Muscle layer of colon (tissue), 2 donors: ENCODE measurements at regions not wholly inside any gene's neighbourhood (a gene's known extent, or its start where the extent isn't known, plus 50 kb on each side); places are given as distances from the start of the nearest gene placed in this dataset.
"Not testable (repeated sequence)": the region's sequence is repeated elsewhere in the genome, so short reads cannot be mapped to it uniquely, and the experiment has no call there.

Source experiments
- H3K27ac ChIP-seq: one replicate; pipeline ENCODE4 v1.7.0; 2013; ENCODE audit warnings: low read depth, mild to moderate bottlenecking, low read length, moderate library complexity
- H3K27me3 ChIP-seq, 2 donors: one replicate each; pipeline ENCODE4 v1.7.0; 2013; ENCODE audit warnings: low read length in 2 of 2, mild to moderate bottlenecking in 2 of 2; ENCODE audit not compliant: insufficient read depth in 2 of 2, control insufficient read depth in 1 of 2
- H3K36me3 ChIP-seq: one replicate; pipeline ENCODE4 v1.7.0; 2013; ENCODE audit warnings: mild to moderate bottlenecking, low read length; ENCODE audit not compliant: insufficient read depth
- H3K4me1 ChIP-seq: one replicate; pipeline ENCODE4 v1.7.0; 2013; ENCODE audit warnings: mild to moderate bottlenecking, low read length; ENCODE audit not compliant: insufficient read depth
- H3K4me3 ChIP-seq, 2 donors: one replicate each; pipeline ENCODE4 v1.7.0; 2013; ENCODE audit warnings: low read length in 2 of 2, low read depth in 1 of 2, mild to moderate bottlenecking in 1 of 2, moderate library complexity in 1 of 2
- H3K9ac ChIP-seq: one replicate; pipeline ENCODE4 v1.7.0; 2013; ENCODE audit warnings: low read length
- H3K9me3 ChIP-seq: one replicate; pipeline ENCODE4 v1.7.0; 2013; ENCODE audit warnings: mild to moderate bottlenecking, low read length
- donor health status: abdominal sarcoma.
- donor health status: Adenocarcinoma of cecum.

- Histone ChIP-seq H3K36me3 (no peaks in the 10 kb centered on the region), H3K9me3 (no peaks in the 10 kb centered on the region), H3K4me3 (no peak overlapping the region), H3K27ac (no peak overlapping the region), H3K9ac (no peak overlapping the region), H3K4me1 (no peaks in the 10 kb centered on the region), H3K27me3 (no peaks in the 10 kb centered on the region)
These were observed 75.1 kb downstream of the CARTPT start for GRCh38 chr5:71794061-71794695.

GRCh38 chr5:71802673-71803072 lies 83.6 kb downstream of the CARTPT start:
- no peak overlapping the region for H3K4me3 ChIP-seq
- no peaks in the 10 kb centered on the region for H3K4me1 ChIP-seq
- H3K36me3 ChIP-seq: no peaks in the 10 kb centered on the region
- H3K9me3 ChIP-seq: no peaks in the 10 kb centered on the region
- H3K27ac ChIP-seq: no peak overlapping the region
- H3K27me3 ChIP-seq: no peaks in the 10 kb centered on the region
- no peak overlapping the region for H3K9ac ChIP-seq

- no peaks in the 10 kb centered on the region for H3K36me3 ChIP-seq
- no peaks in the 10 kb centered on the region for H3K27me3 ChIP-seq
- no peak overlapping the region for H3K9ac ChIP-seq
- no peak overlapping the region for H3K4me3 ChIP-seq
- no peaks in the 10 kb centered on the region for H3K4me1 ChIP-seq
- H3K9me3 ChIP-seq: no peaks in the 10 kb centered on the region
- no peak overlapping the region for H3K27ac ChIP-seq
These were observed 87.6 kb downstream of the CARTPT start for GRCh38 chr5:71806711-71807110.

GRCh38 chr5:71807909-71808308 lies 88.8 kb downstream of the CARTPT start:
- H3K9me3 ChIP-seq: no peaks in the 10 kb centered on the region
- H3K4me1 ChIP-seq: no peaks in the 10 kb centered on the region
- H3K9ac ChIP-seq: no peak overlapping the region
- no peak overlapping the region for H3K27ac ChIP-seq
- no peaks in the 10 kb centered on the region for H3K27me3 ChIP-seq
- H3K4me3 ChIP-seq: no peak overlapping the region
- no peaks in the 10 kb centered on the region for H3K36me3 ChIP-seq

GRCh38 chr5:71809446-71809845 lies 90.4 kb downstream of the CARTPT start:
- Histone ChIP-seq H3K27me3 (no peaks in the 10 kb centered on the region), H3K4me3 (no peak overlapping the region), H3K9me3 (no peaks in the 10 kb centered on the region), H3K4me1 (no peaks in the 10 kb centered on the region), H3K9ac (no peak overlapping the region), H3K27ac (no peak overlapping the region), H3K36me3 (no peaks in the 10 kb centered on the region)

GRCh38 chr5:71810023-71810422 lies 90.9 kb downstream of the CARTPT start:
- Histone ChIP-seq H3K27me3 (no peaks in the 10 kb centered on the region), H3K4me1 (no peaks in the 10 kb centered on the region), H3K4me3 (no peak overlapping the region), H3K27ac (no peak overlapping the region), H3K9ac (no peak overlapping the region), H3K36me3 (no peaks in the 10 kb centered on the region), H3K9me3 (no peaks in the 10 kb centered on the region)

GRCh38 chr5:71810471-71811195 lies 91.6 kb downstream of the CARTPT start:
- no peak overlapping the region for H3K4me3 ChIP-seq
- no peaks in the 10 kb centered on the region for H3K9me3 ChIP-seq
- H3K36me3 ChIP-seq: no peaks in the 10 kb centered on the region
- no peaks in the 10 kb centered on the region for H3K27me3 ChIP-seq
- H3K4me1 ChIP-seq: no peaks in the 10 kb centered on the region
- no peak overlapping the region for H3K27ac ChIP-seq
- no peak overlapping the region for H3K9ac ChIP-seq

- Histone ChIP-seq H3K4me3 (no peak overlapping the region), H3K27ac (no peak overlapping the region), H3K9me3 (no peaks in the 10 kb centered on the region), H3K27me3 (no peaks in the 10 kb centered on the region), H3K9ac (no peak overlapping the region), H3K4me1 (no peaks in the 10 kb centered on the region), H3K36me3 (no peaks in the 10 kb centered on the region)
These were observed 92.7 kb downstream of the CARTPT start for GRCh38 chr5:71811779-71812178.

GRCh38 chr5:71816307-71816706 lies 97.2 kb downstream of the CARTPT start:
- no peaks in the 10 kb centered on the region for H3K4me1 ChIP-seq
- H3K4me3 ChIP-seq: no peak overlapping the region
- H3K27me3 ChIP-seq: no peaks in the 10 kb centered on the region
- H3K9me3 ChIP-seq: no peaks in the 10 kb centered on the region
- no peaks in the 10 kb centered on the region for H3K36me3 ChIP-seq
- no peak overlapping the region for H3K9ac ChIP-seq
- H3K27ac ChIP-seq: no peak overlapping the region

- H3K4me3 ChIP-seq: no peak overlapping the region
- H3K27me3 ChIP-seq: no peaks in the 10 kb centered on the region
- H3K36me3 ChIP-seq: no peaks in the 10 kb centered on the region
- no peak overlapping the region for H3K9ac ChIP-seq
- no peak overlapping the region for H3K27ac ChIP-seq
- no peaks in the 10 kb centered on the region for H3K9me3 ChIP-seq
- H3K4me1 ChIP-seq: no peaks in the 10 kb centered on the region
These were observed 98.8 kb downstream of the CARTPT start for GRCh38 chr5:71817891-71818290.

- no peaks in the 10 kb centered on the region for H3K9me3 ChIP-seq
- H3K4me1 ChIP-seq: no peaks in the 10 kb centered on the region
- H3K27me3 ChIP-seq: no peaks in the 10 kb centered on the region
- H3K27ac ChIP-seq: no peak overlapping the region
- no peaks in the 10 kb centered on the region for H3K36me3 ChIP-seq
- H3K9ac ChIP-seq: no peak overlapping the region
- no peak overlapping the region for H3K4me3 ChIP-seq
These were observed 102.0 kb downstream of the CARTPT start for GRCh38 chr5:71821029-71821428.

- H3K27ac ChIP-seq, H3K4me1 ChIP-seq, H3K9ac ChIP-seq, H3K36me3 ChIP-seq, H3K27me3 ChIP-seq, H3K4me3 ChIP-seq, H3K9me3 ChIP-seq: not testable (repeated sequence)
These were observed 103.0 kb downstream of the CARTPT start for GRCh38 chr5:71822065-71822464.
